ENCODE measurements at regions not wholly inside any gene's neighbourhood (a gene's known extent, or its start where the extent isn't known, plus 50 kb on each side); places are given as distances from the start of the nearest gene placed in this dataset.

DNA sequence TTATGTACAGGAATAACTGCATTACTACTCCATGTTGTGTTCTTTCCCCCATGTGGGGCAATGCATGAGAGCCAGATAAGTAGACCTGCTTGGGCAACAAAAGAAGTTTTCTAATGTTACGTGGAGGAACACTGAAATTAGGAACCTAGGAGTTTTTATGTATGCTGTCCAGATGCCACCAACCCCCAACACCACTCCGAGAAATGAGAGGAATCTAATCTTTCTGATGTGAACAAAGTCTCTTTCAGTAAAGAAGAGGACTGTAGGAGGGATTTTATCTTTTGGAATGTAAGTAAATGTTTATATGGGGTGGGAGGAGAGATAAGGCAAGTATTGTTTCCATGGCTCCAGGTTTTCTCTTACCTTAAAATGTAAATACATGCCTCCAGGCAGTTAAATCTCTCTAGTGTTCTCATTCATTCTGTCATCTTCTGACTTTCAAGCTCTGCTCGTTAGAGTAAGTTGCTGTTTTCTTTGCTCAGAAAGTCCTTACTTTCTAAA, 820.6 kb downstream of the PCDH17 start:
- TF ChIP-seq, protein P1, sequence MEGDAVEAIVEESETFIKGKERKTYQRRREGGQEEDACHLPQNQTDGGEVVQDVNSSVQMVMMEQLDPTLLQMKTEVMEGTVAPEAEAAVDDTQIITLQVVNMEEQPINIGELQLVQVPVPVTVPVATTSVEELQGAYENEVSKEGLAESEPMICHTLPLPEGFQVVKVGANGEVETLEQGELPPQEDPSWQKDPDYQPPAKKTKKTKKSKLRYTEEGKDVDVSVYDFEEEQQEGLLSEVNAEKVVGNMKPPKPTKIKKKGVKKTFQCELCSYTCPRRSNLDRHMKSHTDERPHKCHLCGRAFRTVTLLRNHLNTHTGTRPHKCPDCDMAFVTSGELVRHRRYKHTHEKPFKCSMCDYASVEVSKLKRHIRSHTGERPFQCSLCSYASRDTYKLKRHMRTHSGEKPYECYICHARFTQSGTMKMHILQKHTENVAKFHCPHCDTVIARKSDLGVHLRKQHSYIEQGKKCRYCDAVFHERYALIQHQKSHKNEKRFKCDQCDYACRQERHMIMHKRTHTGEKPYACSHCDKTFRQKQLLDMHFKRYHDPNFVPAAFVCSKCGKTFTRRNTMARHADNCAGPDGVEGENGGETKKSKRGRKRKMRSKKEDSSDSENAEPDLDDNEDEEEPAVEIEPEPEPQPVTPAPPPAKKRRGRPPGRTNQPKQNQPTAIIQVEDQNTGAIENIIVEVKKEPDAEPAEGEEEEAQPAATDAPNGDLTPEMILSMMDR (IDR thresholded peaks at IDR 0.05; ENCODE audit: poor library complexity, severe bottlenecking): no peak
- TF ChIP-seq SMC3 (conservative IDR thresholded peaks at IDR 0.05; ENCODE audit: poor library complexity) (no peak), EP300 (conservative IDR thresholded peaks at IDR 0.05; ENCODE audit: poor library complexity, severe bottlenecking) (no peak), EZH2 (IDR thresholded peaks at IDR 0.05; ENCODE audit: borderline replicate concordance, insufficient read depth, low read length, poor library complexity, severe bottlenecking) (no peak), TAF1 (IDR thresholded peaks at IDR 0.05; ENCODE audit: low read depth) (no peak), POLR2AphosphoS5 (IDR thresholded peaks at IDR 0.05) (no peak), RAD21 (conservative IDR thresholded peaks at IDR 0.05) (no peak)
- TF ChIP-seq, protein P2, sequence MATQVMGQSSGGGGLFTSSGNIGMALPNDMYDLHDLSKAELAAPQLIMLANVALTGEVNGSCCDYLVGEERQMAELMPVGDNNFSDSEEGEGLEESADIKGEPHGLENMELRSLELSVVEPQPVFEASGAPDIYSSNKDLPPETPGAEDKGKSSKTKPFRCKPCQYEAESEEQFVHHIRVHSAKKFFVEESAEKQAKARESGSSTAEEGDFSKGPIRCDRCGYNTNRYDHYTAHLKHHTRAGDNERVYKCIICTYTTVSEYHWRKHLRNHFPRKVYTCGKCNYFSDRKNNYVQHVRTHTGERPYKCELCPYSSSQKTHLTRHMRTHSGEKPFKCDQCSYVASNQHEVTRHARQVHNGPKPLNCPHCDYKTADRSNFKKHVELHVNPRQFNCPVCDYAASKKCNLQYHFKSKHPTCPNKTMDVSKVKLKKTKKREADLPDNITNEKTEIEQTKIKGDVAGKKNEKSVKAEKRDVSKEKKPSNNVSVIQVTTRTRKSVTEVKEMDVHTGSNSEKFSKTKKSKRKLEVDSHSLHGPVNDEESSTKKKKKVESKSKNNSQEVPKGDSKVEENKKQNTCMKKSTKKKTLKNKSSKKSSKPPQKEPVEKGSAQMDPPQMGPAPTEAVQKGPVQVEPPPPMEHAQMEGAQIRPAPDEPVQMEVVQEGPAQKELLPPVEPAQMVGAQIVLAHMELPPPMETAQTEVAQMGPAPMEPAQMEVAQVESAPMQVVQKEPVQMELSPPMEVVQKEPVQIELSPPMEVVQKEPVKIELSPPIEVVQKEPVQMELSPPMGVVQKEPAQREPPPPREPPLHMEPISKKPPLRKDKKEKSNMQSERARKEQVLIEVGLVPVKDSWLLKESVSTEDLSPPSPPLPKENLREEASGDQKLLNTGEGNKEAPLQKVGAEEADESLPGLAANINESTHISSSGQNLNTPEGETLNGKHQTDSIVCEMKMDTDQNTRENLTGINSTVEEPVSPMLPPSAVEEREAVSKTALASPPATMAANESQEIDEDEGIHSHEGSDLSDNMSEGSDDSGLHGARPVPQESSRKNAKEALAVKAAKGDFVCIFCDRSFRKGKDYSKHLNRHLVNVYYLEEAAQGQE (IDR thresholded peaks at IDR 0.05; ENCODE audit: borderline replicate concordance): no peak
